Spleen (tissue), 7 donors: ENCODE measurements at regions not wholly inside any gene's neighbourhood (a gene's known extent, or its start where the extent isn't known, plus 50 kb on each side); places are given as distances from the start of the nearest gene placed in this dataset.

ENCODE experiments used
- CTCF ChIP-seq, 11 experiments: fragments of 200-600 bp in 7 of 11; fragments of 450-650 bp in 4 of 11; sonication (generic) in 4 of 11; IDR thresholded peaks in 8 of 11; conservative IDR thresholded peaks in 3 of 11; 1 replicate in 7 of 11; 2 replicates in 4 of 11; pipeline versions ENCODE4 v1.4.0 to v1.8.0; 2016 to 2021; ENCODE audit warnings: antibody characterized with exemption in 11 of 11, inconsistent platforms in 4 of 11, mild to moderate bottlenecking in 1 of 11
- POLR2A ChIP-seq, 3 donors: fragments of 450-650 bp; IDR thresholded peaks; one replicate each; pipeline ENCODE4 v1.5.1; 2017; ENCODE audit warnings: antibody characterized with exemption in 3 of 3, mild to moderate bottlenecking in 1 of 3
- POLR2AphosphoS5 ChIP-seq, 3 donors: sonication (generic); formaldehyde crosslinking; IDR thresholded peaks; one replicate each; pipeline ENCODE4 v1.5.1; 2017; ENCODE audit warnings: antibody characterized with exemption in 3 of 3
- donor health status: DM: no; HTN: no; CAD: no; lungs with moderate emphysema.
- donor health status: DM: no; HTN: no; CAD: no.
- donor health status: DM: no; HTN: no; CAD: no.

GRCh38 chr16:85250609-85251223 is 138.4 kb upstream of the CIBAR2 start:
- TF ChIP-seq CTCF (IDR thresholded peaks at IDR 0.05 in 8 of 11, conservative IDR thresholded peaks at IDR 0.05 in 3 of 11) (no peak), POLR2AphosphoS5 (IDR thresholded peaks at IDR 0.05) (no peak), POLR2A (IDR thresholded peaks at IDR 0.05) (no peak)
